ENCODE measurements at regions not wholly inside any gene's neighbourhood (a gene's known extent, or its start where the extent isn't known, plus 50 kb on each side); places are given as distances from the start of the nearest gene placed in this dataset.

DNA sequence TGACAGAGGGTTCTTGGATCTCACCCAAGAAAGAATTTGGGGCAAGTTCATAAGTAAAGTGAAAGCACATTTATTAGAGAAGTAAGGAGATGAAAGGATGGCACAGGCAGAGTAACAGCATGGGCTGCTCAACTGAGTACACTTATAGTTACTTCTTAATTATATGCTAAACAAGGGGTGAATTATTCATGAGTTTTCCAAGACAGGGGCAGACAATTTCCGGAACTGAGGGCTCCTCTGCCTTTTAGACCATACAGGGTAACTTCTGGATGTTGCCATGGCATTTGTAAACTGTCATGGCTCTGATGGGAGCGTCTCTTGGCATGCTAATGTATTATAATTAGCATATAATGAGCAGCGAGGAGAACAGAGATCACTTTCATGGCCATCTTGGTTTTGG lies 221.2 kb upstream of the STT3B start:
- TF ChIP-seq GATA2 (IDR thresholded peaks at IDR 0.05; ENCODE audit: low read depth, low read length) (no peak), GATA3 (IDR thresholded peaks at IDR 0.05; ENCODE audit: low read depth, low read length) (no peak)

All from SH-SY5Y (cell line).